Activated CD8-positive, alpha-beta T cell treated with anti-CD3 and anti-CD28 coated beads, Interleukin-2, amount 10 ng/mL, durations not matched to agents 7 days and 5 days (primary cell): ENCODE measurements at regions not wholly inside any gene's neighbourhood (a gene's known extent, or its start where the extent isn't known, plus 50 kb on each side); places are given as distances from the start of the nearest gene placed in this dataset.

Experiments
- ATAC-seq: fragments of 150-1000 bp; cut with Tn5 transposase; one replicate; pipeline ENCODE4 v1.10.0; 2021; ENCODE audit warnings: moderate library complexity
- CTCF ChIA-PET: fragments of 350-600 bp; sonication (Branson Sonifier 250); formaldehyde crosslinking; loops from one replicate; lab custom pipeline; 2021; ENCODE audit warnings: antibody characterized with exemption; lab: Charles Lee
- POLR2A ChIA-PET: fragments of 350-600 bp; sonication (Branson Sonifier 250); formaldehyde crosslinking; loops from one replicate; lab custom pipeline; 2021; ENCODE audit warnings: antibody characterized with exemption; lab: Charles Lee
- DNase-seq: peaks from one replicate; pipeline ENCODE4 v3.0.0-alpha.2; 2020
- H3K27ac Mint-ChIP-seq: one replicate; pipeline ENCODE4 v1.8.0; 2021; ENCODE audit warnings: mild to moderate bottlenecking, mixed read lengths
- H3K27me3 Mint-ChIP-seq: one replicate; pipeline ENCODE4 v1.8.0; 2021; ENCODE audit warnings: low read depth, mixed read lengths
- H3K36me3 Mint-ChIP-seq: one replicate; pipeline ENCODE4 v1.8.0; 2021; ENCODE audit warnings: low read depth, mixed read lengths
- H3K4me1 Mint-ChIP-seq: one replicate; pipeline ENCODE4 v1.8.0; 2021; ENCODE audit warnings: low read depth, mixed read lengths
- H3K4me3 Mint-ChIP-seq: one replicate; pipeline ENCODE4 v1.8.0; 2021; ENCODE audit warnings: mild to moderate bottlenecking, mixed read lengths
- H3K9me3 Mint-ChIP-seq: one replicate; pipeline ENCODE4 v1.8.0; 2022; ENCODE audit warnings: mixed read lengths; ENCODE audit not compliant: insufficient read depth

- POLR2A ChIA-PET = interaction anchor here (1.3 to 6.3 kb wide), 4 partner anchors 10 to 70 kb away, joined by 4 to 60 read pairs (median 18); no protein-coding TSS in a partner anchor
- CTCF ChIA-PET = interaction anchor here (1.0 to 8.8 kb wide), 9 partner anchors 7 to 321 kb away, joined by 3 to 170 read pairs (median 7); no protein-coding TSS in a partner anchor
- Mint-ChIP-seq H3K27me3 (no peaks in the 10 kb centered on the region), H3K4me1 (peaks cover 75% of the 10 kb centered on the region), H3K27ac (peak overlapping the region; percentile 85), H3K9me3 (no peaks in the 10 kb centered on the region), H3K36me3 (no peaks in the 10 kb centered on the region), H3K4me3 (no peak overlapping the region)
- DNase-seq (no peak), ATAC-seq (no peak)
These were observed 107.1 kb upstream of the BACH2 start for GRCh38 chr6:90403489-90404381.

- Mint-ChIP-seq H3K4me3 (peak overlapping the region; percentile 38), H3K27ac (peak overlapping the region; percentile 95), H3K9me3 (no peaks in the 10 kb centered on the region), H3K4me1 (peaks cover 85% of the 10 kb centered on the region), H3K27me3 (no peaks in the 10 kb centered on the region), H3K36me3 (no peaks in the 10 kb centered on the region)
- no peak for DNase-seq
- CTCF ChIA-PET = interaction anchor here (0.6 to 8.8 kb wide), 17 partner anchors 8 to 320 kb away, joined by 3 to 170 read pairs (median 6); no protein-coding TSS in a partner anchor
- POLR2A ChIA-PET = interaction anchor here (1.1 to 6.3 kb wide), 11 partner anchors 9 to 319 kb away, joined by 3 to 60 read pairs (median 4); no protein-coding TSS in a partner anchor
- no peak for ATAC-seq
These were observed 106.2 kb upstream of the BACH2 start for GRCh38 chr6:90402831-90403192.

GRCh38 chr6:90401933-90402830 is 105.5 kb upstream of the BACH2 start:
- Mint-ChIP-seq H3K4me1 (peaks cover 88% of the 10 kb centered on the region), H3K27ac (peak overlapping the region; percentile 95), H3K4me3 (peak overlapping the region; percentile 56), H3K36me3 (no peaks in the 10 kb centered on the region), H3K27me3 (no peaks in the 10 kb centered on the region), H3K9me3 (no peaks in the 10 kb centered on the region)
- ATAC-seq (peak; percentile 67), DNase-seq (peak; percentile 72)
- ChIA-PET POLR2A (interaction anchor here (1.0 to 6.3 kb wide), 14 partner anchors 8 to 318 kb away, joined by 3 to 60 read pairs (median 4); no protein-coding TSS in a partner anchor), CTCF (interaction anchor here (0.6 to 8.8 kb wide), 20 partner anchors 9 to 462 kb away, joined by 3 to 170 read pairs (median 4); no protein-coding TSS in a partner anchor)

- ChIA-PET CTCF (interaction anchor here (0.7 to 8.8 kb wide), 8 partner anchors 10 to 459 kb away, joined by 3 to 170 read pairs (median 14); no protein-coding TSS in a partner anchor), POLR2A (interaction anchor here (0.7 to 6.3 kb wide), 5 partner anchors 13 to 105 kb away, joined by 3 to 60 read pairs (median 17); partner anchors contain the start of gene BACH2)
- DNase-seq (peak; percentile 20), ATAC-seq (no peak)
- H3K9me3 Mint-ChIP-seq = no peaks in the 10 kb centered on the region
- H3K4me1 Mint-ChIP-seq = peaks cover 89% of the 10 kb centered on the region
- no peak overlapping the region for H3K4me3 Mint-ChIP-seq
- H3K36me3 Mint-ChIP-seq = no peaks in the 10 kb centered on the region
- H3K27me3 Mint-ChIP-seq = no peaks in the 10 kb centered on the region
- H3K27ac Mint-ChIP-seq = no peak overlapping the region
These were observed 103.3 kb upstream of the BACH2 start for GRCh38 chr6:90399970-90400369.

GRCh38 chr6:90397929-90398674 is 101.5 kb upstream of the BACH2 start:
- H3K36me3 Mint-ChIP-seq = no peaks in the 10 kb centered on the region
- H3K4me3 Mint-ChIP-seq = no peak overlapping the region
- peak; percentile 82 for ATAC-seq
- peak overlapping the region; percentile 76 for H3K27ac Mint-ChIP-seq
- H3K27me3 Mint-ChIP-seq = no peaks in the 10 kb centered on the region
- POLR2A ChIA-PET = interaction anchor here (0.6 to 6.3 kb wide), 14 partner anchors 15 to 596 kb away, joined by 3 to 60 read pairs (median 4); partner anchors contain the start of gene BACH2
- H3K4me1 Mint-ChIP-seq = peaks cover 89% of the 10 kb centered on the region
- CTCF ChIA-PET = interaction anchor here (0.8 to 8.8 kb wide), 12 partner anchors 10 to 458 kb away, joined by 3 to 170 read pairs (median 5); no protein-coding TSS in a partner anchor
- DNase-seq = peak; percentile 72
- H3K9me3 Mint-ChIP-seq = no peaks in the 10 kb centered on the region

GRCh38 chr6:90397047-90397446 is 100.4 kb upstream of the BACH2 start:
- ATAC-seq (no peak), DNase-seq (peak; percentile 18)
- peaks cover 84% of the 10 kb centered on the region for H3K4me1 Mint-ChIP-seq

GRCh38 chr6:90393232-90393884 is 96.7 kb upstream of the BACH2 start:
- H3K4me3 Mint-ChIP-seq = no peak overlapping the region
- CTCF ChIA-PET = interaction anchor here (0.6 to 3.5 kb wide), 65 partner anchors 9 to 464 kb away, joined by 3 to 93 read pairs (median 5); no protein-coding TSS in a partner anchor
- no peaks in the 10 kb centered on the region for H3K9me3 Mint-ChIP-seq
- H3K27me3 Mint-ChIP-seq = no peaks in the 10 kb centered on the region
- no peaks in the 10 kb centered on the region for H3K36me3 Mint-ChIP-seq
- peak; percentile 89 for DNase-seq
- peaks cover 52% of the 10 kb centered on the region for H3K4me1 Mint-ChIP-seq
- POLR2A ChIA-PET = interaction anchor here (0.6 to 2.7 kb wide), 12 partner anchors 9 to 119 kb away, joined by 3 to 11 read pairs (median 4); partner anchors contain the start of gene BACH2
- H3K27ac Mint-ChIP-seq = peak overlapping the region; percentile 64
- peak; percentile 74 for ATAC-seq

More at GRCh38 chr6:90397047-90397446, 100.4 kb upstream of the BACH2 start:
- H3K36me3 Mint-ChIP-seq = no peaks in the 10 kb centered on the region
- peak overlapping the region; percentile 1 for H3K27ac Mint-ChIP-seq
- ChIA-PET POLR2A (interaction anchor here (0.6 to 4.0 kb wide), 6 partner anchors 17 to 177 kb away, joined by 3 to 28 read pairs (median 8); partner anchors contain the start of gene BACH2), CTCF (interaction anchor here (0.7 to 8.8 kb wide), 9 partner anchors 10 to 457 kb away, joined by 3 to 170 read pairs (median 5); no protein-coding TSS in a partner anchor)
- no peak overlapping the region for H3K4me3 Mint-ChIP-seq
- no peaks in the 10 kb centered on the region for H3K9me3 Mint-ChIP-seq
- H3K27me3 Mint-ChIP-seq = no peaks in the 10 kb centered on the region

- H3K9me3 Mint-ChIP-seq = no peaks in the 10 kb centered on the region
- CTCF ChIA-PET = interaction anchor here (1.0 to 4.2 kb wide), 7 partner anchors 30 to 450 kb away, joined by 3 to 24 read pairs (median 5); no protein-coding TSS in a partner anchor
- H3K27ac Mint-ChIP-seq = no peak overlapping the region
- POLR2A ChIA-PET = interaction anchor here (1.4 kb wide), 1 partner anchor 95 kb away, joined by 5 read pairs; no protein-coding TSS in a partner anchor
- DNase-seq (no peak), ATAC-seq (no peak)
- peaks cover 29% of the 10 kb centered on the region for H3K4me1 Mint-ChIP-seq
- no peaks in the 10 kb centered on the region for H3K36me3 Mint-ChIP-seq
- peaks cover 4% of the 10 kb centered on the region for H3K27me3 Mint-ChIP-seq
- no peak overlapping the region for H3K4me3 Mint-ChIP-seq
These were observed 93.7 kb upstream of the BACH2 start for GRCh38 chr6:90390379-90390778.

- POLR2A ChIA-PET = interaction anchor here (1.1 kb wide), 1 partner anchor 9 kb away, joined by 4 read pairs; no protein-coding TSS in a partner anchor
- Mint-ChIP-seq H3K36me3 (no peaks in the 10 kb centered on the region), H3K27ac (no peak overlapping the region), H3K9me3 (no peaks in the 10 kb centered on the region), H3K4me1 (peaks cover 22% of the 10 kb centered on the region), H3K4me3 (no peak overlapping the region), H3K27me3 (peaks cover 4% of the 10 kb centered on the region)
- DNase-seq (peak; percentile 17), ATAC-seq (no peak)
- CTCF ChIA-PET = interaction anchor here (0.7 to 4.2 kb wide), 7 partner anchors 67 to 450 kb away, joined by 3 to 24 read pairs (median 6); no protein-coding TSS in a partner anchor
These were observed 91.8 kb upstream of the BACH2 start for GRCh38 chr6:90388395-90388794.
